HK-2 (cell line): ENCODE measurements at regions not wholly inside any gene's neighbourhood (a gene's known extent, or its start where the extent isn't known, plus 50 kb on each side); places are given as distances from the start of the nearest gene placed in this dataset.

ENCODE experiments used
- DNase-seq: peaks from one replicate; pipeline ENCODE4 v3.0.0-alpha.2; 2018; ENCODE audit not compliant: unreplicated experiment

GRCh38 chr3:106750092-106750491 is 627.1 kb upstream of the CCDC54 start:
- DNase-seq, result no peak

DNA sequence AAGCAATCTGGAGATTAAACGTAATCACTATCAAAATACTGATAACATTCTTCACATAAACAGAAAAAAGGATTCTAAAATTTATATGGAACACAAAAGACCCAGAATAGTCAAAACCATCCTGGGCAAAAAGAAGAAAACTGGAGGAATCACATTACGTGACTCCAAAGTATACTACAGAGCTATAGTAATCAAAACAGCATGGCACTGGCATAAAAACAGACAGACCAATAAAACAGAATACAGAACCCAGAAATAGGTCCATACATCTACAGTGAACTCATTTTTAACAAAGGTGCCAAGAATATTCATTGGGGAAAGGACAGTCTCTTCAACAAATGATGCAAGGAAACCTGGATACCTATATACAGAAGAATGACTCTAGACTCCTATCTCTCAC is 621.9 kb upstream of the CCDC54 start:
- no peak for DNase-seq

GRCh38 chr3:106756901-106757300 is 620.3 kb upstream of the CCDC54 start:
- DNase-seq, result no peak

- no peak for DNase-seq
These were observed 618.8 kb upstream of the CCDC54 start for GRCh38 chr3:106758459-106758858.

DNA sequence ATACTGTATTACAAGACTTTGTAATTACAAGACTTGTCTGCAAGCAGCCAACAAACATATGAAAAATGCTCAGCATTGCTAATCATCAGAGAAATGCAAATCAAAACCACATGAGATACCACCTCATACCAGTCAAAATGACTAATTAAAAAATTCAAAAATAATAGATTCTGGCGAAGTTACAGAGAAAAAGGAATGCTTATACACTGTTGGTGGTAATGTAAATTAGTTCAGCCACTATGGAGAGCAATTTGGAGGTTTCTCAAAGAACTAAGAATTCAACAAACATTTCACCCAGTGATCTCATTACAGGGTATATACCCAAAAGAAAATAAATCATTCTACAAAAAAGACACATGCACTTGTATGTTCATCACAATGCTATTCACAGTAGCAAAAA is 617.5 kb upstream of the CCDC54 start:
- no peak for DNase-seq

DNA sequence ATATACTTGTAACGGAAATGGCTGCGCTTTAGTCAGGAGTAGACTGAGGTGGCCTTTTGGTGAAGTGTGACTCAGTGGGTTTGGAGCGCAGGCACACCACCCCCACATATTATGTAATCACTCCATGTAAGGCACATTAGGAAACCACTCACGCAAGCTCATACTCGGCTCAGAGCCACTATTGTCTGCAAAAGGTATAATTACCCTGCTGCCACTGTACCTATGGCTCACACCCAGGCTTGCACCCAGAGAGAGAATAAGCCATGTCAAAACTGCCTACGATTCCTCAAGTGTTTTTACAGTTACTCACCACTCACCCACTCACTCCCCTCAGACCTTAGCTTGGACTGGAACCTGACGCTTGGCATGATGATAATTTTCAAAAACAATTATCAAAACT is 611.9 kb upstream of the CCDC54 start:
- no peak for DNase-seq

- no peak for DNase-seq
These were observed 608.2 kb upstream of the CCDC54 start for GRCh38 chr3:106768941-106769480.

- DNase-seq, result no peak
These were observed 603.4 kb upstream of the CCDC54 start for GRCh38 chr3:106773795-106774194.

DNA sequence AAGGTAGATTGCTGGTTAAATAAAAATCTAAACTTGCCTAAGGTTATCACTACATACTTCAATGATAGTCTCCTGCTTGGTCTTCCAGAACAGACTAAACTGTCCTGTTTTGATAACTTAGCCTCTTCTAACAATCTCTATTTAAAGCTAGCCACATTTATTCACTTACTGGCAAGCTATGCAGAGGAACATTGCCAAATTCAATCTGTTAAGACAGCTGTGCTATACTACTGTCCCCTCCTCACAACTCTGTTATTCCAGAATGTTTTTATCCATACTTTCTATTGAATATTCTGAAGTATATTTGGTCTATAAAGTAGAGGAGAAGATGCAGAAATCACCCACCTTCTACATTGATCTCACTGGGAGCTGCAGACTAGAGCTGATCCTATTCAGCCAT is 594.0 kb upstream of the CCDC54 start:
- DNase-seq, result no peak

DNA sequence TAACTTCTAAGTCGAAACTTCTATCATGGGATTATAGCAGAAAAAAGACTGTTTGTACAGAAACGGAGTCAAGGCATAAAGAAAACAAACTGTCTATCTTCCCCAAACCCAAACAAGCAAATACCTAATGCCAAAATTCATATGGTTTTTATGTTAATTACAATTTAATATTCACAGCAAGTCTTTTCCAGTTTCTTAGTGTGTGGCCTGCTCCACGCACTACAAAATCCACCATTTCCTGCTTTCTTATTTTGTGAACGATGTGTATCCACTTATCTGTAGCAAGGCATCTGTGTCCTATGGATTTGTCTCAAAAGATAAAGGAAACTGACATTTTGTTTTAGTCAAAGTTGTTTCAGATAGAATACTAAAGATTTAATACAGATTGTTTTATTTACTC is 588.0 kb upstream of the CCDC54 start:
- no peak for DNase-seq

DNA sequence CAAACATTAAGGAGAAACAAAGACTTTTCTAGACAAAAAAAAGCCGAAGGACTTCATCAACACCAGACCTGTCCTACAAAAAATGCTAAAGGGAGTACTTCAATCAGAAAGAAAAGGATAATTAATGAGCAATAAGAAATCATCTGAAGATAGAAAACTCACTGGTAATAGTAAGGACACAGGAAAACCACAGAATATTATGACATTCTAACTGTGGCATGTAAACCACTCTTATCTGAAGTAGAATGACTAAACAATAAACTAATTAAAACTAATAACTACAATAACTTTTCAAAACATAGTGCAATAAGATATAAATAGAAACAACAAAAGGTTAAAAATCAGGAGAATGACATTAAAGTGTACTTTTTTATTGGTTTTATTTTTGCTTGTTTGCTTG is 584.5 kb upstream of the CCDC54 start:
- no peak for DNase-seq

DNA sequence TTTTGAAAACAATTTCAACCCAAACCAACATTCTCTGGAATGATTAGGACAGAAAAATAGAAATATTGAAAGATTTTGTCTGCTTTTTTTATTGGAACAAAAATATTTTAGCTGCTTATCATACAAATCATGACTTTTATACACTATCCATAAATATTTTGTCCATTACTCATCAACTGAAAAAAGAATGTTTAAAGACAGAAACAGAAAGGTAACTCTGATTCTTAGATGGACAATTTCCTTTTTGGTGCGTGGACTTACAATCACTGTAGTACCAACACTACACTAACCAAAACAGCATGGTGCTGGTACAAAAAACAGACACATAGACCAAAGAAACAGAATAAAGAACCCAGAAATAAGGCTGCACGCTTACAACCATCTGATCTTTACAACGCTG is 582.8 kb upstream of the CCDC54 start:
- no peak for DNase-seq

- no peak for DNase-seq
These were observed 581.7 kb upstream of the CCDC54 start for GRCh38 chr3:106795553-106795952.

DNA sequence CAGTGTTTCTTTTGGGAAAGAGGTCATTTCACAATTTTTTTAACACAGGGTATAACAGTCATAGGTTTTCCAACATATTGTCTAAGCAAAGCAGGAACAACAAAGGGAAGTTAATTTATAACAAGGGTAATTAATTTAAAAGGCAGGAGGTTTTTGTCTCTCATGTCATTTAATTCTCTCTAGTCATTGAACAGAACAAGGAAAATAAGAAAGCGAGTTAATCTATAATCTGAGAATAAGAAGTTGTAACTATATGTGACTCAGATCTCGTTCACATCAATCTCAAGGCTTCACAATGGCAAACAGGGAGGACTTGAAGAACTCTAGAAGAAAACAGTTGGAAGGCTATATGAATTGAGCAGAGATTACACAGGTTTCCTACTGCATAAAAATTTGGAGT is 579.8 kb upstream of the CCDC54 start:
- DNase-seq, result no peak

GRCh38 chr3:106805625-106806024 is 571.6 kb upstream of the CCDC54 start:
- DNase-seq, result no peak

GRCh38 chr3:106806964-106807363 is 570.3 kb upstream of the CCDC54 start:
- no peak for DNase-seq

- no peak for DNase-seq
These were observed 568.2 kb upstream of the CCDC54 start for GRCh38 chr3:106809041-106809440.

- no peak for DNase-seq
These were observed 567.5 kb upstream of the CCDC54 start for GRCh38 chr3:106809623-106810299.

DNA sequence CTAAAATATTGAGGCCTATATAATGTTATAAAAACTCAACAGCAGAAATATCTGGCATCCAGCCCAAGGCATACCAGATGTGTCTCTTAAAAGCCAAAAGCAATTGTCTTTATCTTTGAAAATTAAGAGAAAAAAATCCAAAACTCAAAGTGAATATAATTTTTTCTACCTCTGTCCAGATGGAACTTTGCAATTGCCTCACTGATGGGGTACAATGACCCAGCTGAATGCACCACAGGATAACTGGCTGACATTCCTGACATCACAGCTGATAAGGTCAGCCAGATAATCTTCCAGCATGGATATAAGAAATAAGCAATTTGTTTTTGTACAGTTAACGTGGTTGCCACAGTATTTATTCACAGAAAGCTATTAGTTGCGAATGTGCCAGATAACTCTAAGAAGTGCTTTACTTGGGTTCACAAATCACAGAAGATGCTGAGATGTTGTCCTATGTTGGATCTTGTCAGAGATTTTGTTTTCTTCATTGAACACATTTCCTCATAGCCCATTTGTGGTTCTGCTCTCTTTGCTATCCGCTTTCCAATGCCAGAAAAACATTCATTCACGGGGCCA is 566.9 kb upstream of the CCDC54 start:
- no peak for DNase-seq

GRCh38 chr3:106811376-106811775 is 565.9 kb upstream of the CCDC54 start:
- no peak for DNase-seq

DNA sequence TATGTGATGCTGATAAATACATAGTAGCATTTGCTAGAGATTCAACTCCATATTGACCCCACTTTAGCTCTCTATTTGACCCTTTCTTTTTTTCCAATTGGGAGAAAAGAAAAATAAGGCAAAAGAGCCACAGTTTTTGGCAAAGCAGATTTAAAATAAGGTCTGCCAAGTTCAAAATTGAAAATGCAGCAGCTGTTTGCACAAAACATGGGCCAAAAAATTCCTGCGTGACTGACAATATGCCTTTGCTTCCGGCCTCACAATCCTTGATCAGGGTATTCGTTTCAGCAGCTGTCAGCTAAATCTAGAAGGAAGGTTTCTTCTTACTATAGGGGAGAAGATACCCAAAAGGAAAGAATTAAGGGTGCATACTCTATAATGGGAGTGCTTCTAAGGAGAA is 563.5 kb upstream of the CCDC54 start:
- DNase-seq, result no peak

DNA sequence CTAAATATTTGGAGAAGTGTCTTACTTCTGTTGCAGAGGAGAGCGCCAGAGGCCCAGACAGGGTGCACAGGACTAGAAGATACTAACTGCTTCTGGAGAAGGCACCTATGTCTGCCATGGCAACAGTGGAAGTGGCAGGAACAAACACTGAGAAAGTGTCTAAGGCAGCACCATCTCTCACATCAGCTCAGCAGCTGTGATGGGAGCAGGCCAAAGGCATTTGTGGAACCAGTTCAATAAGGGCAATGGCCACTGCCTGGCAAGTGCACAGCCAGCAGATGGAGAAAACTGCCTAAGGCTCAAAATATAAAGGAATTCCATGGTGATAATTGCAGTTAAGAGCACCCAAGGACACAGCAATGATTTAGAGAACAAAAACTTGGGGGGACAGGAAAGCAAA is 563.0 kb upstream of the CCDC54 start:
- no peak for DNase-seq

GRCh38 chr3:106816838-106817237 is 560.4 kb upstream of the CCDC54 start:
- no peak for DNase-seq

DNA sequence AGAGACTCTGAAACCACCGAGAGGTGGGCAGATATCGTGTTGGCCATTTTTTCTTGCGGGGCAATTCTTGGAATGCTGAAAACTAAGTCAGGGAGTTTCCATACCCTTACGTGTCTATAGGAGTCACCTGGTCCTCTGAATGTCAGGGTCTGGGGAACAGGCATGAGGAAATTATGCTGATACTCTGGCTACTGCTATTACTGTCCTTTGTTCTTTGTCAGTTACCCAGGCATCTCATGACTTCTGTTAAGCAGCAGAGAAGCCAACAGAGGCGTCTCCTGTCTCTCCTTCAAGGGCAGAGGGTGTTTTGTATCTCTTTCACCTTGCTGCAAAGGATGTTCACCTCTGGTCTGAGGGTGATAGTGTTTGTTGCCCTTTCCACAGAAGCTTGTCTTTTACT is 559.5 kb upstream of the CCDC54 start:
- DNase-seq, result no peak
